ENCODE measurements at regions not wholly inside any gene's neighbourhood (a gene's known extent, or its start where the extent isn't known, plus 50 kb on each side); places are given as distances from the start of the nearest gene placed in this dataset.

DNA sequence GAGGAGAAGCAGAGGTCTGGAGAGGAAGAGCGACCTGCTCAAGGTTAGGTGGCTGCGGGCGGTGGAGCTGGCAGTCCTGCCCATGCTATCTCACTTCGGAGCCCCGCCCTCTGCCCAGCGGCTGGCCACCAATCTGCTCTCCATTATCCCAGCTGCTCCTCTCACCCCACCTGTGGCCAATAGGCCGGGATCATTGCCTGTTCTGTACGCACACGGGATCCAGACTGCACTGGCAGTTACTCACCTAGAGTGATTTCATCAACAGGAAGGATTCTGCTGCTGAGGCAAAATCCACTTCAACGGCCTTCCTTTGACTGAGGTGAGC is 100.6 kb downstream of the TLE3 start:
- Mint-ChIP-seq H3K4me1 (peaks cover 5% of the 10 kb centered on the region), H3K27me3 (ENCODE audit: low read depth) (no peaks in the 10 kb centered on the region), H3K36me3 (peaks cover under 1% of the 10 kb centered on the region; the same call in 1 of the 2 replicates), H3K4me3 (no peak overlapping the region), H3K9me3 (peaks cover under 1% of the 10 kb centered on the region; the same call in 1 of the 2 replicates), H3K27ac (no peak overlapping the region)
- DNase-seq (ENCODE audit: low spot score), result no peak
- ChIA-PET POLR2A (no interaction called here), CTCF (no interaction called here)
- no peak for ATAC-seq
- no peak for TF ChIP-seq FOXJ3 (CRISPR knock-in tag; IDR thresholded peaks at IDR 0.05; ENCODE audit: borderline replicate concordance)
- TF ChIP-seq, protein P1, sequence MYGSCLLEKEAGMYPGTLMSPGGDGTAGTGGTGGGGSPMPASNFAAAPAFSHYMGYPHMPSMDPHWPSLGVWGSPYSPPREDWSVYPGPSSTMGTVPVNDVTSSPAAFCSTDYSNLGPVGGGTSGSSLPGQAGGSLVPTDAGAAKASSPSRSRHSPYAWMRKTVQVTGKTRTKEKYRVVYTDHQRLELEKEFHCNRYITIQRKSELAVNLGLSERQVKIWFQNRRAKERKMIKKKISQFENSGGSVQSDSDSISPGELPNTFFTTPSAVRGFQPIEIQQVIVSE (CRISPR knock-in tag; IDR thresholded peaks at IDR 0.05; ENCODE audit: borderline replicate concordance), result no peak
- TF ChIP-seq RORB (CRISPR knock-in tag; IDR thresholded peaks at IDR 0.05), result no peak
- TF ChIP-seq, protein P2, sequence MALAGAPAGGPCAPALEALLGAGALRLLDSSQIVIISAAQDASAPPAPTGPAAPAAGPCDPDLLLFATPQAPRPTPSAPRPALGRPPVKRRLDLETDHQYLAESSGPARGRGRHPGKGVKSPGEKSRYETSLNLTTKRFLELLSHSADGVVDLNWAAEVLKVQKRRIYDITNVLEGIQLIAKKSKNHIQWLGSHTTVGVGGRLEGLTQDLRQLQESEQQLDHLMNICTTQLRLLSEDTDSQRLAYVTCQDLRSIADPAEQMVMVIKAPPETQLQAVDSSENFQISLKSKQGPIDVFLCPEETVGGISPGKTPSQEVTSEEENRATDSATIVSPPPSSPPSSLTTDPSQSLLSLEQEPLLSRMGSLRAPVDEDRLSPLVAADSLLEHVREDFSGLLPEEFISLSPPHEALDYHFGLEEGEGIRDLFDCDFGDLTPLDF (CRISPR knock-in tag; IDR thresholded peaks at IDR 0.05), result no peak
- no peak for TF ChIP-seq ZNF219 (CRISPR knock-in tag; IDR thresholded peaks at IDR 0.05; ENCODE audit: borderline replicate concordance)
- TF ChIP-seq RELA (CRISPR knock-in tag; IDR thresholded peaks at IDR 0.05; ENCODE audit: borderline replicate concordance), result no peak
- TF ChIP-seq CREM (CRISPR knock-in tag; IDR thresholded peaks at IDR 0.05), result no peak
- no peak for TF ChIP-seq ZBTB21 (CRISPR knock-in tag; IDR thresholded peaks at IDR 0.05; ENCODE audit: borderline replicate concordance)
- no peak for TF ChIP-seq ZNF416 (CRISPR knock-in tag; IDR thresholded peaks at IDR 0.05)
- no peak for TF ChIP-seq ZNF232 (CRISPR knock-in tag; IDR thresholded peaks at IDR 0.05)
- TF ChIP-seq, protein P3, sequence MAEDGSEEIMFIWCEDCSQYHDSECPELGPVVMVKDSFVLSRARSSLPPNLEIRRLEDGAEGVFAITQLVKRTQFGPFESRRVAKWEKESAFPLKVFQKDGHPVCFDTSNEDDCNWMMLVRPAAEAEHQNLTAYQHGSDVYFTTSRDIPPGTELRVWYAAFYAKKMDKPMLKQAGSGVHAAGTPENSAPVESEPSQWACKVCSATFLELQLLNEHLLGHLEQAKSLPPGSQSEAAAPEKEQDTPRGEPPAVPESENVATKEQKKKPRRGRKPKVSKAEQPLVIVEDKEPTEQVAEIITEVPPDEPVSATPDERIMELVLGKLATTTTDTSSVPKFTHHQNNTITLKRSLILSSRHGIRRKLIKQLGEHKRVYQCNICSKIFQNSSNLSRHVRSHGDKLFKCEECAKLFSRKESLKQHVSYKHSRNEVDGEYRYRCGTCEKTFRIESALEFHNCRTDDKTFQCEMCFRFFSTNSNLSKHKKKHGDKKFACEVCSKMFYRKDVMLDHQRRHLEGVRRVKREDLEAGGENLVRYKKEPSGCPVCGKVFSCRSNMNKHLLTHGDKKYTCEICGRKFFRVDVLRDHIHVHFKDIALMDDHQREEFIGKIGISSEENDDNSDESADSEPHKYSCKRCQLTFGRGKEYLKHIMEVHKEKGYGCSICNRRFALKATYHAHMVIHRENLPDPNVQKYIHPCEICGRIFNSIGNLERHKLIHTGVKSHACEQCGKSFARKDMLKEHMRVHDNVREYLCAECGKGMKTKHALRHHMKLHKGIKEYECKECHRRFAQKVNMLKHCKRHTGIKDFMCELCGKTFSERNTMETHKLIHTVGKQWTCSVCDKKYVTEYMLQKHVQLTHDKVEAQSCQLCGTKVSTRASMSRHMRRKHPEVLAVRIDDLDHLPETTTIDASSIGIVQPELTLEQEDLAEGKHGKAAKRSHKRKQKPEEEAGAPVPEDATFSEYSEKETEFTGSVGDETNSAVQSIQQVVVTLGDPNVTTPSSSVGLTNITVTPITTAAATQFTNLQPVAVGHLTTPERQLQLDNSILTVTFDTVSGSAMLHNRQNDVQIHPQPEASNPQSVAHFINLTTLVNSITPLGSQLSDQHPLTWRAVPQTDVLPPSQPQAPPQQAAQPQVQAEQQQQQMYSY (CRISPR knock-in tag; IDR thresholded peaks at IDR 0.05), result no peak
- TF ChIP-seq, protein P4, sequence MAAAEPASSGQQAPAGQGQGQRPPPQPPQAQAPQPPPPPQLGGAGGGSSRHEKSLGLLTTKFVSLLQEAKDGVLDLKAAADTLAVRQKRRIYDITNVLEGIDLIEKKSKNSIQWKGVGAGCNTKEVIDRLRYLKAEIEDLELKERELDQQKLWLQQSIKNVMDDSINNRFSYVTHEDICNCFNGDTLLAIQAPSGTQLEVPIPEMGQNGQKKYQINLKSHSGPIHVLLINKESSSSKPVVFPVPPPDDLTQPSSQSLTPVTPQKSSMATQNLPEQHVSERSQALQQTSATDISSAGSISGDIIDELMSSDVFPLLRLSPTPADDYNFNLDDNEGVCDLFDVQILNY (CRISPR knock-in tag; IDR thresholded peaks at IDR 0.05), result no peak
- TF ChIP-seq EMX1 (CRISPR knock-in tag; IDR thresholded peaks at IDR 0.05), result no peak
- no peak for TF ChIP-seq ETV6 (CRISPR knock-in tag; IDR thresholded peaks at IDR 0.05)
- TF ChIP-seq ZNF671 (CRISPR knock-in tag; IDR thresholded peaks at IDR 0.05), result no peak
- TF ChIP-seq, protein P5, sequence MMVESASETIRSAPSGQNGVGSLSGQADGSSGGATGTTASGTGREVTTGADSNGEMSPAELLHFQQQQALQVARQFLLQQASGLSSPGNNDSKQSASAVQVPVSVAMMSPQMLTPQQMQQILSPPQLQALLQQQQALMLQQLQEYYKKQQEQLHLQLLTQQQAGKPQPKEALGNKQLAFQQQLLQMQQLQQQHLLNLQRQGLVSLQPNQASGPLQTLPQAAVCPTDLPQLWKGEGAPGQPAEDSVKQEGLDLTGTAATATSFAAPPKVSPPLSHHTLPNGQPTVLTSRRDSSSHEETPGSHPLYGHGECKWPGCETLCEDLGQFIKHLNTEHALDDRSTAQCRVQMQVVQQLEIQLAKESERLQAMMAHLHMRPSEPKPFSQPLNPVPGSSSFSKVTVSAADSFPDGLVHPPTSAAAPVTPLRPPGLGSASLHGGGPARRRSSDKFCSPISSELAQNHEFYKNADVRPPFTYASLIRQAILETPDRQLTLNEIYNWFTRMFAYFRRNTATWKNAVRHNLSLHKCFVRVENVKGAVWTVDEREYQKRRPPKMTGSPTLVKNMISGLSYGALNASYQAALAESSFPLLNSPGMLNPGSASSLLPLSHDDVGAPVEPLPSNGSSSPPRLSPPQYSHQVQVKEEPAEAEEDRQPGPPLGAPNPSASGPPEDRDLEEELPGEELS (CRISPR knock-in tag; IDR thresholded peaks at IDR 0.05), result no peak
- no peak for TF ChIP-seq ZNF263 (CRISPR knock-in tag; IDR thresholded peaks at IDR 0.05; ENCODE audit: low read depth)
- no peak for TF ChIP-seq JAZF1 (CRISPR knock-in tag; IDR thresholded peaks at IDR 0.05)
- TF ChIP-seq TEAD1 (CRISPR knock-in tag; IDR thresholded peaks at IDR 0.05), result no peak

Measured in WTC11 (cell line).